ENCODE measurements at regions not wholly inside any gene's neighbourhood (a gene's known extent, or its start where the extent isn't known, plus 50 kb on each side); places are given as distances from the start of the nearest gene placed in this dataset.

GRCh38 chr12:14201291-14201690 lies 164.2 kb upstream of the ATF7IP start:
- TF ChIP-seq CTCF (IDR thresholded peaks at IDR 0.05) (no peak), POLR2A (IDR thresholded peaks at IDR 0.05) (no peak)

Measured in heart left ventricle (tissue), 13 donors.